Omental fat pad (tissue), 3 donors: ENCODE measurements at regions not wholly inside any gene's neighbourhood (a gene's known extent, or its start where the extent isn't known, plus 50 kb on each side); places are given as distances from the start of the nearest gene placed in this dataset.
"Not testable (repeated sequence)": the region's sequence is repeated elsewhere in the genome, so short reads cannot be mapped to it uniquely, and the experiment has no call there.

ENCODE experiments used
- ATAC-seq: fragments of 150-250 bp; one replicate; pipeline ENCODE4 v1.9.1; 2016; ENCODE audit warnings: mild to moderate bottlenecking, moderate library complexity; ENCODE audit not compliant: low FRiP score
- DNase-seq: peaks from one replicate; pipeline ENCODE4 v3.0.0-alpha.2; 2019; ENCODE audit warnings: low spot score
- CTCF ChIP-seq, 3 donors: fragments of 450-650 bp; IDR thresholded peaks; one replicate each; pipeline ENCODE4 v1.5.1; 2016 to 2017; ENCODE audit warnings: antibody characterized with exemption in 3 of 3, mild to moderate bottlenecking in 3 of 3, moderate library complexity in 2 of 3

DNA sequence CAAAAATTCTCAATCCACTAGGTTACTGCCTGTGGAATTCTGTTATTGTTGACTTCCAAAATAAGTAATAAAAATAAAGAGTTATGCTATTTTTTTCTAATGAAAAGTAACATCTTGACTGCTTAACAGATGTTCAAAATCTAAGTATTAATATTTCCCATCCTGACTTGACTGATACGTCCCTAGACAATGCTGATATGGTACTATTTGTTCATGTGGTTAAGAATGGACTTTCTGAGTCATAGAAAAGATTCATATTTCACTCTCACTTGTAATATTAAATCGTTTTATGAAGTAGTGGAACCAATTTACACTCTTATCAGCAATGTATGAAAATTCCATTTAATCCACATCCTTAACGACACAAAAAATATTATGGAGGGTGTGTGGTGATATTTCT is 104.8 kb upstream of the PLSCR5 start:
- DNase-seq (no peak), ATAC-seq (no peak)

DNA sequence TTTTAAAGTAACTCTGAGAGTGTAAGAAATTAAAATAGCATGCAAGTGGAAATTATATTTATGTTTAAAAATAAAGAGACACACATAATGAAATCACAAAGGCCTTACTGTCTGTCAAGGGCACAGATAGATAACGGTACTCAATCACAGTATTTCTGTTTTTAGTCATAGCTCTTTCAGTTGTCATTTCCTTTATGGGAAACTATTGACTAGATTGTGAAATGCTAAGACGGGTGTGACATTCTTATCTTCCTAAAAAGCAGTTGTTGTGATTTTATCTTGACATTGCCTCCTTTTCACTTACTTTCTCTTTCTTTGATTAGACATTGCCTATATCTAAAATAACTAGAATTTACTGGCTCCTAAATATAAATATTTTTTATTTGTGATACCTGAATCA is 100.1 kb upstream of the PLSCR5 start:
- ATAC-seq (no peak), DNase-seq (no peak)
- TF ChIP-seq CTCF (IDR thresholded peaks at IDR 0.05), result no peak

More for the DNA sequence above, 104.8 kb upstream of the PLSCR5 start:
- no peak for TF ChIP-seq CTCF (IDR thresholded peaks at IDR 0.05)

GRCh38 chr3:146702237-146702636 is 97.1 kb upstream of the PLSCR5 start:
- no peak for ATAC-seq
- no peak for TF ChIP-seq CTCF (IDR thresholded peaks at IDR 0.05)
- no peak for DNase-seq

- no peak for DNase-seq
- no peak for ATAC-seq
- no peak for TF ChIP-seq CTCF (IDR thresholded peaks at IDR 0.05)
Measured at GRCh38 chr3:146701246-146701645, 96.1 kb upstream of the PLSCR5 start.

DNA sequence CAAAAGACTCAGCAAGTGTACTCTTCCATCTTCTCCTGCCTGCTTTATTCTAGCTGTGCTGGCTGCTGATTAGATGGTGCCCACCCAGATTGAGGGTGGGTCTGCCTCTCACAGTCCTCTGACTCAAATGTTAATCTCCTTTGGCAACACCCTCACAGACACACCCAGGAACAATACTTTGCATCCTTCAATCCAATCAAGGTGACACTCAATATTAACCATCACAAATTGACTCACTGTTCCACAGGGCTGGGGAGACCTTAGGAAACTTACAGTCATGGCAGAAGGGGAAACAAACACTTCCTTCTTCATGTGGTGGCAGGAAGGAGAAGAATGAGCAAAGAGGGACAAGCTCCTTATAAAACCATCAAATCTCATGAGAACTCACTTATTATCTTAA is 94.9 kb upstream of the PLSCR5 start:
- DNase-seq, ATAC-seq: not testable (repeated sequence)

GRCh38 chr3:146692254-146692653 is 87.1 kb upstream of the PLSCR5 start:
- DNase-seq (no peak), ATAC-seq (no peak)
- TF ChIP-seq CTCF (IDR thresholded peaks at IDR 0.05), result no peak

- no peak for TF ChIP-seq CTCF (IDR thresholded peaks at IDR 0.05)
- ATAC-seq, result no peak
- DNase-seq, result no peak
Measured at GRCh38 chr3:146685050-146685814, 80.1 kb upstream of the PLSCR5 start.
